Peyer's patch (tissue), 4 donors: ENCODE measurements at regions not wholly inside any gene's neighbourhood (a gene's known extent, or its start where the extent isn't known, plus 50 kb on each side); places are given as distances from the start of the nearest gene placed in this dataset.

Experiments used
- CTCF ChIP-seq, 6 experiments: fragments of 450-650 bp in 4 of 6; fragments of 200-600 bp in 2 of 6; sonication (generic) in 1 of 6; IDR thresholded peaks; one replicate each; pipeline ENCODE4 v1.5.1; 2017 to 2019; ENCODE audit warnings: antibody characterized with exemption in 6 of 6, mild to moderate bottlenecking in 3 of 6, moderate library complexity in 1 of 6
- POLR2A ChIP-seq, 2 donors: fragments of 450-650 bp; IDR thresholded peaks; one replicate each; pipeline ENCODE4 v1.5.1; 2017; ENCODE audit warnings: antibody characterized with exemption in 2 of 2, mild to moderate bottlenecking in 2 of 2, moderate library complexity in 2 of 2

- TF ChIP-seq CTCF (IDR thresholded peaks at IDR 0.05) (no peak), POLR2A (IDR thresholded peaks at IDR 0.05) (no peak)
Measured at GRCh38 chr1:9472386-9473031, 66.8 kb upstream of the SLC25A33 start.
